MCF 10A (cell line): ENCODE measurements at regions not wholly inside any gene's neighbourhood (a gene's known extent, or its start where the extent isn't known, plus 50 kb on each side); places are given as distances from the start of the nearest gene placed in this dataset.

ENCODE experiments used
- BruUV-seq: library from RNA; stranded (reverse); fragments of 400-500 nt; replicated peaks from 2 replicates; lab custom pipeline; 2021; lab: Mats Ljungman, UMichigan
- CTCF ChIA-PET: fragments of 300-600 bp; sonication (Branson Sonifier 250); formaldehyde crosslinking; extraction: SDS; loops from one replicate; lab custom pipeline; 2021; ENCODE audit warnings: antibody characterized with exemption, inconsistent platforms; lab: Yijun Ruan, JAX
- POLR2A ChIA-PET: fragments of 300-600, 350-650 bp; sonication (Branson Sonifier 250); formaldehyde crosslinking; extraction: SDS; loops from one replicate; lab custom pipeline; 2020; ENCODE audit warnings: antibody characterized with exemption, inconsistent platforms; lab: Yijun Ruan, JAX
- DNase-seq: peaks from one replicate; pipeline ENCODE4 v3.0.0-alpha.2; 2018; ENCODE audit not compliant: unreplicated experiment
- H3K27ac Mint-ChIP-seq: one replicate; pipeline ENCODE4 v1.8.0; 2022; ENCODE audit warnings: mild to moderate bottlenecking, low read depth, mixed read lengths; ENCODE audit not compliant: unreplicated experiment
- H3K27me3 Mint-ChIP-seq: one replicate; pipeline ENCODE4 v1.8.0; 2022; ENCODE audit warnings: mixed read lengths; ENCODE audit not compliant: insufficient read depth, unreplicated experiment
- H3K36me3 Mint-ChIP-seq: one replicate; pipeline ENCODE4 v1.8.0; 2022; ENCODE audit warnings: mild to moderate bottlenecking, moderate library complexity, mixed read lengths; ENCODE audit not compliant: insufficient read depth, unreplicated experiment
- H3K4me1 Mint-ChIP-seq: one replicate; pipeline ENCODE4 v1.8.0; 2022; ENCODE audit warnings: mixed read lengths; ENCODE audit not compliant: insufficient read depth, unreplicated experiment
- H3K4me3 Mint-ChIP-seq: one replicate; pipeline ENCODE4 v1.8.0; 2022; ENCODE audit warnings: mild to moderate bottlenecking, moderate library complexity, mixed read lengths; ENCODE audit not compliant: unreplicated experiment
- H3K9me3 Mint-ChIP-seq: one replicate; pipeline ENCODE4 v1.8.0; 2022; ENCODE audit warnings: mixed read lengths; ENCODE audit not compliant: unreplicated experiment
- CTCF ChIP-seq: fragments of 200-600 bp; IDR thresholded peaks from one replicate; pipeline ENCODE4 v1.8.0; 2022; ENCODE audit warnings: antibody characterized with exemption, mild to moderate bottlenecking; ENCODE audit not compliant: unreplicated experiment
- intact Hi-C: fragments of 100-400 bp; cut with micrococcal nuclease; formaldehyde crosslinking; loops from 2 replicates; pipeline ENCODE4 v1.14.1; 2022

DNA sequence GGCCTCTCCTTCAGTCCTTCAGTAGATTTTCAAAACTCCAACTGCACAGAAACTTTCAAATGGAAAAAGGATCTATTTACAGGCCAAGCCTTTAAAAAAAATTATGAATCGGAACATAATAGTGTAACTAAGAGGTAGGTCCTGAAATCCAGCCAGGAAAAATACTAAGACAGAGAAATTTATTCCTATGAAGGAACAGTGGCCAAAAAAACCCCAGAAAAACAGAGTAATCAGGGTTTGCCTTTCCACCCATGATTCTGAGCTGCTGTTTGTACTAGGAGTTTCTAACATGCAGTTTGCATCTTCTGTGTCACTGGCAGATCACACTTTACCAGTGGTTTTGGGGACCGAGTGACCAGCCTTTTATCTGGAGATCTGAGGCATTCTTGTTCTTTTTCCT is 93.1 kb upstream of the TMED7 start:
- TF ChIP-seq CTCF, result no peak
- ChIA-PET CTCF (no interaction called here), POLR2A (no interaction called here)
- H3K4me1 Mint-ChIP-seq, result no peaks in the 10 kb centered on the region
- no TSS peak for BruUV-seq
- no peaks in the 10 kb centered on the region for H3K9me3 Mint-ChIP-seq
- H3K27ac Mint-ChIP-seq, result no peak overlapping the region
- intact Hi-C loops, result no loop called here
- H3K27me3 Mint-ChIP-seq, result peaks cover 27% of the 10 kb centered on the region
- no peak for DNase-seq
- no peak overlapping the region for H3K4me3 Mint-ChIP-seq
- no peaks in the 10 kb centered on the region for H3K36me3 Mint-ChIP-seq

DNA sequence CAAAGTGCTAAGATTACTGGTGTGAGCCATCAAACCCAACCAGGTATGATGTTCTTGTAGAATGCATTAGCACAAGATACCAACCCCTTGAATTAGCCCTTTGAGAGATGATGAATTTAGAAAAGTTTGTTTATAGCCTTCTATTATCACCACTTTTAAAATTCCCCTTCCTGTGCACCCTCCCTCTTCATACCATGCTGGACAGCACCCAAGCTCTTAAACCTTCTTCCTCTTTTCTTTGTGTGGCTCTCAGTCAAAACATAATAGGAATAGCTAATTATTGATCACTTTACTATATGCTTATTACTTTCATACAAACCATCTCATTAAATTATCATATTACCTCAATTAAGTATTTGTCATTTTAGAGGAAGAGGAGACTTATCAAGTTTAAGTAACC is 87.6 kb upstream of the TMED7 start:
- Mint-ChIP-seq H3K36me3 (no peaks in the 10 kb centered on the region), H3K27me3 (no peaks in the 10 kb centered on the region), H3K27ac (no peak overlapping the region), H3K9me3 (no peaks in the 10 kb centered on the region), H3K4me1 (no peaks in the 10 kb centered on the region), H3K4me3 (no peak overlapping the region)
- no peak for DNase-seq
- no TSS peak for BruUV-seq
- CTCF ChIA-PET, result no interaction called here
- TF ChIP-seq CTCF, result no peak
- POLR2A ChIA-PET, result interaction anchor here (0.6 to 1.1 kb wide), 2 partner anchors 12 to 207 kb away, joined by 3 read pairs; no protein-coding TSS in a partner anchor
- intact Hi-C loops, result no loop called here

GRCh38 chr5:115709585-115709984 is 83.7 kb upstream of the TMED7 start:
- POLR2A ChIA-PET, result no interaction called here
- intact Hi-C loops, result no loop called here
- DNase-seq, result no peak
- no peaks in the 10 kb centered on the region for H3K27me3 Mint-ChIP-seq
- H3K4me1 Mint-ChIP-seq, result no peaks in the 10 kb centered on the region
- no TSS peak for BruUV-seq
- H3K4me3 Mint-ChIP-seq, result no peak overlapping the region
- H3K36me3 Mint-ChIP-seq, result no peaks in the 10 kb centered on the region
- no peak overlapping the region for H3K27ac Mint-ChIP-seq
- H3K9me3 Mint-ChIP-seq, result no peaks in the 10 kb centered on the region
- TF ChIP-seq CTCF, result no peak
- CTCF ChIA-PET, result no interaction called here

DNA sequence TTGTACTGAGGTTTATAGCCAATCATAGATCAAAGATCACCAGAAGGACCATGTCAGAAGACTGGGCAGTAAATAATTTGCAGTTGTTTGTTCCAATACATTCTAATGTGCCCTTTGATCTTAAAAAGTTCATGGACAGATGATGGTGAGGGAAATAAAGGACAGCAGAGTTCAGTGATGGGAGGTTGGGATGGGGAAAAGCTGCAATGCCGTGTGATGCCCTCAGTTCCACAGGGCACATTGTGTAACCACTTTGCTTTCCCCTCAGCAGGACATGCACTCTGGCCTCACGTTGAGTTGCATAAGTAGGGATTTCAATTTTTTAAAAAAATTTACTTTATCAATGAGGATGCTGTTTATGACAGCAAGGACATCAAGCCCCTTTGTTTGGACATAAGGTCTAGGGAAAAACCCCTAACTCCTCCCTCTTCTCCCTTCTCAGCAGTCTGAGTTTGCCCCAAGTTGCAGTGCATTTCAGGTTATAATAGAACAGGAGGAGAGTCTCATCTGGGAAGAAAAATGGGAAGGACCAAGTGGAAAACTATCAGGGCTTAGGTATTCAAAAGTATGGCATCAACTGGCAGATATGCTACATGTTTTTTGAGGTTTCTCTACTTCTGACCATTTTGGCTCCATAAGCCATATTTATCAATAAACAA is 83.1 kb upstream of the TMED7 start:
- no TSS peak for BruUV-seq
- H3K36me3 Mint-ChIP-seq, result no peaks in the 10 kb centered on the region
- no peaks in the 10 kb centered on the region for H3K27me3 Mint-ChIP-seq
- H3K4me1 Mint-ChIP-seq, result no peaks in the 10 kb centered on the region
- H3K27ac Mint-ChIP-seq, result no peak overlapping the region
- H3K9me3 Mint-ChIP-seq, result no peaks in the 10 kb centered on the region
- intact Hi-C loops, result no loop called here
- DNase-seq, result no peak
- POLR2A ChIA-PET, result interaction anchor here (0.9 kb wide), 1 partner anchor 367 kb away, joined by 4 read pairs; no protein-coding TSS in a partner anchor
- TF ChIP-seq CTCF, result no peak
- CTCF ChIA-PET, result no interaction called here
- no peak overlapping the region for H3K4me3 Mint-ChIP-seq
